CD4-positive, alpha-beta T cell (primary cell): ENCODE measurements at regions not wholly inside any gene's neighbourhood (a gene's known extent, or its start where the extent isn't known, plus 50 kb on each side); places are given as distances from the start of the nearest gene placed in this dataset.
"Not testable (repeated sequence)": the region's sequence is repeated elsewhere in the genome, so short reads cannot be mapped to it uniquely, and the experiment has no call there.

Experiments
- ATAC-seq: fragments of 200-7000 bp; cut with Tn5 transposase; one replicate; pipeline ENCODE4 v1.10.0; 2022; ENCODE audit warnings: mild to moderate bottlenecking; ENCODE audit not compliant: poor library complexity
- CTCF ChIA-PET: fragments of 350-600 bp; sonication (Branson Sonifier 250); formaldehyde crosslinking; loops from one replicate; lab custom pipeline; 2021; ENCODE audit warnings: antibody characterized with exemption, inconsistent platforms; lab: Charles Lee
- POLR2A ChIA-PET: fragments of 350-600 bp; sonication (Branson Sonifier 250); formaldehyde crosslinking; loops from one replicate; lab custom pipeline; 2021; ENCODE audit warnings: antibody characterized with exemption, inconsistent platforms; lab: Charles Lee
- DNase-seq, 14 experiments: peaks; one replicate each; pipeline ENCODE4 v3.0.0-alpha.2; 2013 to 2020; ENCODE audit warnings: mixed read lengths in 2 of 14
- H3K27ac ChIP-seq, 2 donors: one replicate each; pipeline versions ENCODE4 v1.5.1 to v1.7.0; 2013; ENCODE audit warnings: low read length in 2 of 2, low read depth in 1 of 2, mild to moderate bottlenecking in 1 of 2
- H3K27me3 ChIP-seq, 2 experiments: 1 replicate in 1 of 2; 2 replicates in 1 of 2; pipeline versions ENCODE4 v1.6.1 to v1.7.0; 2013; ENCODE audit warnings: low read length in 2 of 2, control low read depth in 1 of 2, mild to moderate bottlenecking in 1 of 2, moderate library complexity in 1 of 2; ENCODE audit not compliant: insufficient read depth in 2 of 2, control insufficient read depth in 1 of 2
- H3K36me3 ChIP-seq: one replicate; pipeline ENCODE4 v1.6.1; 2013; ENCODE audit warnings: low read length, control low read depth; ENCODE audit not compliant: insufficient read depth
- H3K4me1 ChIP-seq: one replicate; pipeline ENCODE4 v1.6.1; 2013; ENCODE audit warnings: low read length, control low read depth; ENCODE audit not compliant: insufficient read depth
- H3K4me3 ChIP-seq: one replicate; pipeline ENCODE4 v1.5.1; 2013; ENCODE audit warnings: mild to moderate bottlenecking, low read length, moderate library complexity
- H3K9me3 ChIP-seq, 2 experiments: 1 replicate in 1 of 2; 2 replicates in 1 of 2; pipeline versions ENCODE4 v1.6.1 to v1.7.0; 2013; ENCODE audit warnings: low read length in 2 of 2, mild to moderate bottlenecking in 2 of 2, control low read depth in 1 of 2, moderate library complexity in 1 of 2; ENCODE audit not compliant: control insufficient read depth in 1 of 2, insufficient read depth in 1 of 2
- H3K27ac Mint-ChIP-seq: one replicate; pipeline ENCODE4 v1.8.0; 2020; ENCODE audit warnings: mixed read lengths
- H3K27me3 Mint-ChIP-seq: one replicate; pipeline ENCODE4 v1.8.0; 2021; ENCODE audit warnings: mixed read lengths
- H3K36me3 Mint-ChIP-seq: one replicate; pipeline ENCODE4 v1.8.0; 2021; ENCODE audit warnings: low read depth, mixed read lengths
- H3K4me1 Mint-ChIP-seq: one replicate; pipeline ENCODE4 v1.8.0; 2021; ENCODE audit warnings: low read depth, mixed read lengths
- H3K4me3 Mint-ChIP-seq: one replicate; pipeline ENCODE4 v1.8.0; 2020; ENCODE audit warnings: mild to moderate bottlenecking, mixed read lengths
- H3K9me3 Mint-ChIP-seq: one replicate; pipeline ENCODE4 v1.8.0; 2020; ENCODE audit warnings: mixed read lengths
- intact Hi-C, 2 experiments: fragments of 100-400 bp; cut with DNase I in 1 of 2; cut with micrococcal nuclease in 1 of 2; formaldehyde crosslinking; loops; one replicate each; pipeline versions ENCODE4 v1.15.1 to v1.9.0; 2023 to 2025; cut with DNase I, micrococcal nuclease
- TF ChIP-seq, protein P1 (sequence below): fragments of 200-600 bp; IDR thresholded peaks from one replicate; pipeline ENCODE4 v1.8.0; 2022; ENCODE audit warnings: antibody characterized with exemption, mild to moderate bottlenecking

DNA sequence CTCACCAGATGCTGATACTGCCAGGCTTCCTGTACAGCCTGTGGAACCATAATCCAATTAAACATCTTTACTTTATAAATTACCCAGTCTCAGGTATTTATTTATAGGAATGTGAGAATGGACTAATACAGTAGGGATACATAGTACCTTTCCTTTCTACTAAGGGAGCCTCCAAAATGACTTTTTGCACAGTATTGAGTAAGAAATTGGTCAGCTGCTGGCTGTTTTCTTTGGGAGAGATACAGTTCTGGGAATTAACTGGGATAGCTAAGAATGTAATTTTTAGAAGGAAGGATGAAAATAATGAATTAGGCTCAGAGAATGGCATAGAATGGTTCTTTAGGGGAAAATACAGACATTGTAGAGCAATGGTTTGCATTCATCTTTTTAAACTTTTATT is 426.0 kb upstream of the DDI1 start:
- no peaks in the 10 kb centered on the region for H3K9me3 ChIP-seq
- Mint-ChIP-seq H3K27me3 (peaks cover 5% of the 10 kb centered on the region), H3K36me3 (no peaks in the 10 kb centered on the region), H3K9me3 (no peaks in the 10 kb centered on the region), H3K4me3 (no peak overlapping the region), H3K27ac (no peak overlapping the region), H3K4me1 (no peaks in the 10 kb centered on the region)
- ChIA-PET POLR2A (no interaction called here), CTCF (no interaction called here)
- no peak overlapping the region for H3K4me3 ChIP-seq
- no peaks in the 10 kb centered on the region for H3K36me3 ChIP-seq
- H3K27me3 ChIP-seq, result no peaks in the 10 kb centered on the region
- TF ChIP-seq, protein P1, sequence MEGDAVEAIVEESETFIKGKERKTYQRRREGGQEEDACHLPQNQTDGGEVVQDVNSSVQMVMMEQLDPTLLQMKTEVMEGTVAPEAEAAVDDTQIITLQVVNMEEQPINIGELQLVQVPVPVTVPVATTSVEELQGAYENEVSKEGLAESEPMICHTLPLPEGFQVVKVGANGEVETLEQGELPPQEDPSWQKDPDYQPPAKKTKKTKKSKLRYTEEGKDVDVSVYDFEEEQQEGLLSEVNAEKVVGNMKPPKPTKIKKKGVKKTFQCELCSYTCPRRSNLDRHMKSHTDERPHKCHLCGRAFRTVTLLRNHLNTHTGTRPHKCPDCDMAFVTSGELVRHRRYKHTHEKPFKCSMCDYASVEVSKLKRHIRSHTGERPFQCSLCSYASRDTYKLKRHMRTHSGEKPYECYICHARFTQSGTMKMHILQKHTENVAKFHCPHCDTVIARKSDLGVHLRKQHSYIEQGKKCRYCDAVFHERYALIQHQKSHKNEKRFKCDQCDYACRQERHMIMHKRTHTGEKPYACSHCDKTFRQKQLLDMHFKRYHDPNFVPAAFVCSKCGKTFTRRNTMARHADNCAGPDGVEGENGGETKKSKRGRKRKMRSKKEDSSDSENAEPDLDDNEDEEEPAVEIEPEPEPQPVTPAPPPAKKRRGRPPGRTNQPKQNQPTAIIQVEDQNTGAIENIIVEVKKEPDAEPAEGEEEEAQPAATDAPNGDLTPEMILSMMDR, result no peak
- no peak for ATAC-seq
- intact Hi-C loops, result no loop called here
- DNase-seq, result no peak
- H3K4me1 ChIP-seq, result no peaks in the 10 kb centered on the region
- H3K27ac ChIP-seq, result no peak overlapping the region

DNA sequence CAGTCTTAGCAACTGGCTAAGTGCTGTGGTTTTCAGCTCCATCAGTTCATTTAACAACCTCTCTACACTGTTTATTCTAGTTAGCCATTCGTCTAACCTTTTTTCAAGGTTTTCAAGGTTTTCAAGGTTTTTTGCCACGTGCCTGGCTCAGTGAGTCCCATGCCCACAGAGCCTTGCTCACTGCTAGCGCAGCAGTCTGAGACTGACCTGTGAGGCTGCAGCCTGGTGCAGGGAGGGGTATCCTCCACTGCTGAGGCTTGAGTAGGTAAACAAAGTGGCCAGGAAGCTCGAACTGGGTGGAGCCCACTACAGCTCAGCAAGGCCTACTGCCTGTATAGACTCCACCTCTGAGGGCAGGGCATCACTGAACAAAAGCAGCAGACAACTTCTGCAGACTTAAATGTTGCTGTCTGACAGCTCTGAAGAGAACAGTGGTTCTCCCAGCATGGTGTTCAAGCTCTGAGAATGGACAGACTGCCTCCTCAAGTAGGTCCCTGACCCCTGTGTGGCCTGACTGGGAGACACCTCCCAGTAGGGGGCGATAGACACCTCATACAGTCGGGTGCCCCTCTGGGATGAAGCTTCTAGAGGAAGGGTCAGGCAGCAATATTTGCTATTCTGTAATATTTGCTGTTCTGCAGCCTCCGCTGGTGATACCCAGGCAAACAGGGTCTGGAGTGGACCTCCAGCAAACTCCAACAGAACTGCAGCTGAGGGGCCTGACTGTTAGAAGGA is 424.7 kb upstream of the DDI1 start:
- H3K9me3 Mint-ChIP-seq, POLR2A ChIA-PET, H3K9me3 ChIP-seq, H3K4me3 Mint-ChIP-seq, CTCF ChIA-PET, H3K27ac ChIP-seq, H3K4me3 ChIP-seq, H3K36me3 ChIP-seq, H3K4me1 Mint-ChIP-seq, H3K27me3 ChIP-seq, H3K36me3 Mint-ChIP-seq, H3K27ac Mint-ChIP-seq, DNase-seq, ATAC-seq, H3K27me3 Mint-ChIP-seq, H3K4me1 ChIP-seq, intact Hi-C loops: not testable (repeated sequence)

GRCh38 chr11:103612451-103612850 is 424.0 kb upstream of the DDI1 start:
- H3K9me3 ChIP-seq, H3K27ac Mint-ChIP-seq, H3K27me3 Mint-ChIP-seq, H3K4me1 ChIP-seq, intact Hi-C loops, H3K4me3 Mint-ChIP-seq, POLR2A ChIA-PET, CTCF ChIA-PET, ATAC-seq, H3K36me3 ChIP-seq, H3K4me3 ChIP-seq, H3K4me1 Mint-ChIP-seq, H3K36me3 Mint-ChIP-seq, H3K27me3 ChIP-seq, DNase-seq, H3K27ac ChIP-seq, H3K9me3 Mint-ChIP-seq: not testable (repeated sequence)

GRCh38 chr11:103616586-103616985 is 419.9 kb upstream of the DDI1 start:
- H3K27me3 ChIP-seq, H3K4me1 ChIP-seq, H3K9me3 ChIP-seq, H3K27me3 Mint-ChIP-seq, CTCF ChIA-PET, POLR2A ChIA-PET, H3K9me3 Mint-ChIP-seq, H3K4me3 Mint-ChIP-seq, H3K36me3 ChIP-seq, DNase-seq, H3K36me3 Mint-ChIP-seq, ATAC-seq, H3K27ac Mint-ChIP-seq, H3K27ac ChIP-seq, intact Hi-C loops, H3K4me1 Mint-ChIP-seq, H3K4me3 ChIP-seq: not testable (repeated sequence)
